ENCODE measurements at regions not wholly inside any gene's neighbourhood (a gene's known extent, or its start where the extent isn't known, plus 50 kb on each side); places are given as distances from the start of the nearest gene placed in this dataset.

- no peak for TF ChIP-seq ELK1 (IDR thresholded peaks at IDR 0.05; ENCODE audit: low read depth, low read length)
- no peak for TF ChIP-seq EP300 (IDR thresholded peaks at IDR 0.05)
Measured at GRCh38 chr12:24246934-24247333, 297.5 kb upstream of the SOX5 start (continued).

GRCh38 chr12:24246376-24246775, 296.9 kb upstream of the SOX5 start:
- no peak overlapping the region for H3K27ac ChIP-seq
- no peak for ATAC-seq
- no peaks in the 10 kb centered on the region for H3K9me3 ChIP-seq
- TF ChIP-seq ZNF302 (CRISPR knock-in tag; IDR thresholded peaks at IDR 0.05) = no peak
- POLR2A ChIA-PET = no interaction called here
- no peaks in the 10 kb centered on the region for H3K4me1 ChIP-seq
- no peak overlapping the region for H3K4me2 ChIP-seq
- no peak for DNase-seq (ENCODE audit: low read depth in 1 of 2, low spot score in 1 of 2)
- CTCF ChIA-PET = no interaction called here
- FAIRE-seq = no peak
- H3K4me3 ChIP-seq = no peak overlapping the region

GRCh38 chr12:24244801-24245200, 295.3 kb upstream of the SOX5 start:
- no peaks in the 10 kb centered on the region for H3K9me3 ChIP-seq
- no peaks in the 10 kb centered on the region for H3K4me1 ChIP-seq
- H3K4me3 ChIP-seq = no peak overlapping the region
- 2% methylated on average over 3 of the region's 3 CpGs for WGBS (ENCODE audit: missing lambda C conversion rate)
- no peak overlapping the region for H3K4me2 ChIP-seq
- CTCF ChIA-PET = no interaction called here
- FAIRE-seq (no peak), DNase-seq (ENCODE audit: low read depth in 1 of 2, low spot score in 1 of 2) (no peak), ATAC-seq (no peak)
- POLR2A ChIA-PET = no interaction called here
- H3K27ac ChIP-seq = no peak overlapping the region
- TF ChIP-seq HES2 (IDR thresholded peaks at IDR 0.05) (no peak), POLR2A (IDR thresholded peaks at IDR 0.05; ENCODE audit: low read length) (no peak), ELK1 (IDR thresholded peaks at IDR 0.05; ENCODE audit: low read depth, low read length) (no peak), ZFP36 (IDR thresholded peaks at IDR 0.05; ENCODE audit: borderline replicate concordance, partially characterized antibody) (no peak), HEYL (CRISPR knock-in tag; IDR thresholded peaks at IDR 0.05) (no peak), NPAS2 (CRISPR knock-in tag; IDR thresholded peaks at IDR 0.05; ENCODE audit: borderline replicate concordance) (no peak), BHLHE40 (IDR thresholded peaks at IDR 0.05; ENCODE audit: low read depth, low read length) (no peak)

GRCh38 chr12:24244231-24244630, 294.8 kb upstream of the SOX5 start:
- no peak for FAIRE-seq
- H3K4me1 ChIP-seq = no peaks in the 10 kb centered on the region
- no peaks in the 10 kb centered on the region for H3K9me3 ChIP-seq
- TF ChIP-seq ZSCAN20 (CRISPR knock-in tag; IDR thresholded peaks at IDR 0.05) (no peak), CBX2 (IDR thresholded peaks at IDR 0.05; ENCODE audit: borderline replicate concordance, low read depth) (no peak), FOXS1 (CRISPR knock-in tag; IDR thresholded peaks at IDR 0.05) (no peak), JUN (IDR thresholded peaks at IDR 0.05) (no peak), USF2 (IDR thresholded peaks at IDR 0.05) (no peak), HDAC2 (IDR thresholded peaks at IDR 0.05) (no peak), ATOH8 (CRISPR knock-in tag; IDR thresholded peaks at IDR 0.05; ENCODE audit: low read depth) (no peak), CBX8 (IDR thresholded peaks at IDR 0.05) (no peak), PHF8 (IDR thresholded peaks at IDR 0.05; ENCODE audit: borderline replicate concordance, low read depth) (no peak), ZC3H11A (IDR thresholded peaks at IDR 0.05) (no peak), ELK1 (IDR thresholded peaks at IDR 0.05; ENCODE audit: low read depth, low read length) (no peak), MYC (IDR thresholded peaks at IDR 0.05; ENCODE audit: borderline replicate concordance, low read length) (no peak), NPAS2 (CRISPR knock-in tag; IDR thresholded peaks at IDR 0.05; ENCODE audit: borderline replicate concordance) (no peak), REST (IDR thresholded peaks at IDR 0.05) (no peak), E2F6 (IDR thresholded peaks at IDR 0.05; ENCODE audit: borderline replicate concordance, low read depth) (no peak), HOXB5 (CRISPR knock-in tag; IDR thresholded peaks at IDR 0.05) (no peak)
- ChIA-PET POLR2A (no interaction called here), CTCF (no interaction called here)
- H3K4me2 ChIP-seq = no peak overlapping the region
- H3K4me3 ChIP-seq = no peak overlapping the region
- 15% methylated on average over 4 of the region's 4 CpGs for WGBS (ENCODE audit: missing lambda C conversion rate)
- no peak for ATAC-seq
- DNase-seq (ENCODE audit: low read depth in 1 of 2, low spot score in 1 of 2) = no peak
- no peak overlapping the region for H3K27ac ChIP-seq
